Bronchial epithelial cell (primary cell): ENCODE measurements at regions not wholly inside any gene's neighbourhood (a gene's known extent, or its start where the extent isn't known, plus 50 kb on each side); places are given as distances from the start of the nearest gene placed in this dataset.

ENCODE experiments used
- DNase-seq: peaks from one replicate; pipeline ENCODE4 v3.0.0-alpha.2; 2010; ENCODE audit warnings: low read depth
- FAIRE-seq: peaks from 2 replicates; lab custom pipeline; 2011; peaks lifted over from hg19 to GRCh38; lab: Jason Lieb, UNC
- H3K27me3 ChIP-seq: 2 replicates; pipeline ENCODE4 v1.5.1; 2011; ENCODE audit warnings: low read length; ENCODE audit not compliant: control insufficient read depth, insufficient read depth
- H3K36me3 ChIP-seq: 2 replicates; pipeline ENCODE4 v1.5.1; 2011; ENCODE audit warnings: low read length; ENCODE audit not compliant: control insufficient read depth, insufficient read depth
- H3K4me3 ChIP-seq: 2 replicates; pipeline ENCODE4 v1.5.1; 2011; ENCODE audit warnings: mild to moderate bottlenecking, low read depth, low read length, control low read depth
- TF ChIP-seq, protein P1 (sequence below): IDR thresholded peaks from 2 replicates; pipeline ENCODE4 v1.5.1; 2011; ENCODE audit warnings: mild to moderate bottlenecking, moderate library complexity, low read length, control low read depth, inconsistent platforms; ENCODE audit not compliant: insufficient read depth, severe bottlenecking

DNA sequence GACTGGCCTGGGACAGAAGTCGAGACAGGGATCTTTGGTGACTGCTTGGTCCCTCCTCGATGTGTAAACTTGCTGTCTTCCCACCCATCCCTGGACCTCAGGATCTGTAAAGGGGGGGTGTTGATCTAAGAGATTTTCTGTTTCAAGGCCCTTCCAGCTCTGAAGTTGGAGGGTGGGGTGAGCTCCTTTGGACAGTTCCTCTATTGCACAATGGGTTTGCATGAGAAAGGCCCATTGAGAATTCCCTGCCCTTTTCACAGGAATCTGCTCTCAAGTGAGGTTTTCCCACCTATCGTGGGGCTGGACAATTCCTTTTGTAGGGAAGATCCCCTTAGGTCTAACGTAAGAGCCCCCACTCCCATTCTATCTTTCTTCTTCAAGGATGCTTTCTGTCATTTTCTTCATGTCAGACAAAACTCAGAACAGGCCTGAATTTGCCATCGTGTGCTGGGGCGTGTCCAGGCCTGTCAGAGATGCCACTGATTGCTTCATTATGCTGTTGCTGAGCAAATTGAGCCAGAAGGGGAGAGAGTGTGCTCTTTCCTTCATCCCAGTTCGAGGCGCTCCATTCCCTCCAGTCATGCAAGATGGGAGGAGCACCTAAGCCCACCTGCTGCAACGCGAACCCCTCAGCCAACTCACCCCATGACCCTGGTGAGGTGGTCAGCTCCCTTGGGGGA, 149.9 kb upstream of the IGSF21 start:
- DNase-seq (peak; percentile 34), FAIRE-seq (no peak)
- Histone ChIP-seq H3K4me3 (no peak overlapping the region), H3K36me3 (no peaks in the 10 kb centered on the region), H3K27me3 (no peaks in the 10 kb centered on the region)
- TF ChIP-seq, protein P1, sequence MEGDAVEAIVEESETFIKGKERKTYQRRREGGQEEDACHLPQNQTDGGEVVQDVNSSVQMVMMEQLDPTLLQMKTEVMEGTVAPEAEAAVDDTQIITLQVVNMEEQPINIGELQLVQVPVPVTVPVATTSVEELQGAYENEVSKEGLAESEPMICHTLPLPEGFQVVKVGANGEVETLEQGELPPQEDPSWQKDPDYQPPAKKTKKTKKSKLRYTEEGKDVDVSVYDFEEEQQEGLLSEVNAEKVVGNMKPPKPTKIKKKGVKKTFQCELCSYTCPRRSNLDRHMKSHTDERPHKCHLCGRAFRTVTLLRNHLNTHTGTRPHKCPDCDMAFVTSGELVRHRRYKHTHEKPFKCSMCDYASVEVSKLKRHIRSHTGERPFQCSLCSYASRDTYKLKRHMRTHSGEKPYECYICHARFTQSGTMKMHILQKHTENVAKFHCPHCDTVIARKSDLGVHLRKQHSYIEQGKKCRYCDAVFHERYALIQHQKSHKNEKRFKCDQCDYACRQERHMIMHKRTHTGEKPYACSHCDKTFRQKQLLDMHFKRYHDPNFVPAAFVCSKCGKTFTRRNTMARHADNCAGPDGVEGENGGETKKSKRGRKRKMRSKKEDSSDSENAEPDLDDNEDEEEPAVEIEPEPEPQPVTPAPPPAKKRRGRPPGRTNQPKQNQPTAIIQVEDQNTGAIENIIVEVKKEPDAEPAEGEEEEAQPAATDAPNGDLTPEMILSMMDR = no peak

DNA sequence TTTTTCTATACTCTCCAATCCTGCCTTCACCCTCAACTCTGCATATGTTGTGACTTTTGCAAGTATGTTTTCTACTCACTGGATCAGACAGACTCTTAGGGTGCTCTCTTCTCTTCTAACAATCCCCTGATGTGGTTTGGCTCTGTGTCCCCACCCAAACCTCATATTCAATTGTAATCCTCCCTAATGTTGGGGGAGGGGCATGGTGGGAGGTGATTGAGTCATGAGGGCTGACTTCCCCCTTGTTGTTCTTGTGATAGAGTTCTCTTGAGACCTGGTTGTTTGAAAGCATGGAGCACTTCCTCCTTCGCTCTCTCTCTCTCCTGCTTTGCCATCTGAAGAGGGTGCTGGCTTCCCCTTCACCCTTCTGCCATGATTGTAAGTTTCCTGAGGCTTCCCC, 148.9 kb upstream of the IGSF21 start:
- TF ChIP-seq, protein P1 = no peak
- Histone ChIP-seq H3K36me3 (no peaks in the 10 kb centered on the region), H3K27me3 (no peaks in the 10 kb centered on the region), H3K4me3 (no peak overlapping the region)
- DNase-seq (no peak), FAIRE-seq (no peak)

DNA sequence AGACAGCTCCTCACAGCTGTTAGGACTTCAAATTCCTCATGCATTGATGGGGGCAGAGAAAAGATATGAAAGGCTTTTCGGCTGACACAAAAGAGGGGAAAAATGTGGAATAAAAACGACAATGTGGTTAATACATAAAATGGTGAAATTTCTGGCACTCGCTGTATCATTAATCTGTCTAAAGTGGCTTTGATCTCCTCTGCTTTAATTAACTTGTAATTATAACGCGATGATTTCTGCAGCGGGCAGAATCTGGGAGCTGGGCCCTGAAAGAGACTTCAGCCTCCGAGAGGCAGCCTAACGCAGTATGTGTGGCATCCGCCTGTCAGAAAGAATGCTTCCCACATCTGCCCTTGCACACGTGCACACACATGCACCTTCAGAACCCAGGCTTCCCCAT, 144.1 kb upstream of the IGSF21 start:
- DNase-seq (no peak), FAIRE-seq (no peak)
- no peaks in the 10 kb centered on the region for H3K36me3 ChIP-seq
- H3K27me3 ChIP-seq = no peaks in the 10 kb centered on the region
- no peak overlapping the region for H3K4me3 ChIP-seq
- TF ChIP-seq, protein P1 = no peak

DNA sequence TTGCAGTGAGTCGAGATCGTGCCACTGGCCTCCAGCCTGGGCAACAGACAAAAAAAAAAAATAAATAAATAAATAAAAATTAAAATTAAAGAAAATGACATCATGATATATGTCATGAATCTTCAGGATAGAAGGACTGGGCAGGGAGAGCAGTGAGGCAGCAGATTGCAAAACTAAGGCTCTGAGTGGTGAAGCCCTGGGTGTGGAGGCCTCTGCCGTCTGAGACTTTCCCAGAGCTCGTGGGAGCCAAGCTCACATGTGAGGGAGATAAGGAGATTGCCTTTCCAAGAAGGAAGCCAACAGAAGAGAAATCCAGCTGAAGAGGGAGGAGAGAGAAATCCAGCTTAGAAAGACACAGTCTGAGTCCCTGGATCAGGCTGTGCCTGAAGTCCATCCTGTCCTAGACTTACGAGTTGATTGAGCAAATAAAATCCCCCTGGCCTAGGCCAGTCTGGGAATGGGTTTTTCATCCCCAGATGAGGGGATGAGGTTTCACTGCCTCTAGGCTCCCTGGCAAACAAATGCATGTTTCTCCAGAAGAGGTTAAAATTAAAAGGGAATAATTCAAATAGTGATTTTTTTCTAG, 142.0 kb upstream of the IGSF21 start:
- no peak for DNase-seq
- Histone ChIP-seq H3K27me3 (no peaks in the 10 kb centered on the region), H3K4me3 (no peak overlapping the region), H3K36me3 (no peaks in the 10 kb centered on the region)
- TF ChIP-seq, protein P1 = no peak
- FAIRE-seq = no peak

DNA sequence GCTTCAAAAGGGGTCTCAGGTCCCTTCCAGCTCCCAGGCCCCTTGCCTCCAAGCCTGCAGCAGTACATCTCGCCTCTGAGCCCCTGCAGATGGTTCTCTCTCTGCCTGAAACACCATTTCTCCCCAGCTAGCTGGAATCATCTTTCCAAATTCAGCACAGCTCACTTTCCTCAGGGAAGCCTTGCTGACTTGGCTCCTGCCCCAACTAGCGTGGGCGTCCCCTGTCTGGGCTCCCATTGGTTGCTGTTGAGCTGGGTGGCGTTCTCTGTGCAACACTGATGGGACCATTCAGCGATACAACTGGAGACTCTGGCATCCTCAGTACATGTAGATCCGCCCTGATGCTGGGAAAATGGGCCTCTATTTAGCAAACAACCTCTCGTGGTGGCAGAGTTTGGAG, 141.3 kb upstream of the IGSF21 start:
- Histone ChIP-seq H3K27me3 (no peaks in the 10 kb centered on the region), H3K36me3 (no peaks in the 10 kb centered on the region), H3K4me3 (no peak overlapping the region)
- DNase-seq = no peak
- FAIRE-seq = no peak
- TF ChIP-seq, protein P1 = no peak

DNA sequence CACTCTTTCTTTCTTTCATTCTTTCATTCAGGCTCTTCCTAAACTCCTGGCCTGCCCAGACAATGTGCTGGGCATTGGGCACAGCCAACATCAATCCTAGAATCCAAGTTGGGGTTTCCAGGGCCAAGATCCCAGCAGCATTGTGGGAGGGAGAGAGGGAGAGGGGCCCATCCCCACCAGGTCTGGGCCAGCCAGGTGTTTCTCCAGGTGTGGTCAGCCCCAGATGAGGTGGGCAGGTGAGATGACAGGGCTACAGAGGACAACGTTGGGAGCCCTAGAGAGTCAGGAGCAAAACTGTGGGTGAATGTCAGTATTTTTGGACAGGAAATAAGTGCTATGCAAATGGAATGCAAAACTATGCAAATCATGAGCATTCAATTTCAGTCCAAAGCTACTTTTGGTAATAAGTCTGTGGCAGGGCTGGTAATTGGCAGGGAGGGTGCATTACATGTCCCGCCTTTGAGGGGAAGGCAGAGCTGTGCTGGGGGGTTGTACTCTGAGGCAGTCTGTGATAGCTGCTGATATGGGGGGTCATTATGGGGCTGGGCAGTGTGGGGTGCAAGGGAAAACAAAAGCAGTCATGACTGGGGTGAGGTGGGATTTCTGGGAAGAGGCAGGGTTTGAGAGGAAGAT, 139.9 kb upstream of the IGSF21 start:
- no peak for DNase-seq
- TF ChIP-seq, protein P1 = no peak

More for the DNA sequence above, 139.9 kb upstream of the IGSF21 start:
- no peak for FAIRE-seq
- Histone ChIP-seq H3K4me3 (no peak overlapping the region), H3K27me3 (no peaks in the 10 kb centered on the region), H3K36me3 (no peaks in the 10 kb centered on the region)
